PFSK-1 (cell line): ENCODE measurements at regions not wholly inside any gene's neighbourhood (a gene's known extent, or its start where the extent isn't known, plus 50 kb on each side); places are given as distances from the start of the nearest gene placed in this dataset.

Experiments used
- FOXP2 ChIP-seq: optimal IDR thresholded peaks from 2 replicates; pipeline ENCODE3; 2011; ENCODE audit warnings: borderline replicate concordance, control low read depth, inconsistent platforms; ENCODE audit not compliant: insufficient read depth; ENCODE audit errors: extremely low read length, extremely low read depth
- POLR2AphosphoS5 ChIP-seq: IDR thresholded peaks from 2 replicates; pipeline ENCODE4 v1.6.1; 2012; ENCODE audit warnings: low read depth, mild to moderate bottlenecking, control low read depth, low read length, moderate library complexity
- REST ChIP-seq, 2 experiments: IDR thresholded peaks; 2 replicates each; pipeline versions ENCODE4 v1.6.1 to v1.8.0; 2011 to 2012; ENCODE audit warnings: low read depth in 2 of 2, low read length in 2 of 2, control low read depth in 1 of 2, inconsistent platforms in 1 of 2, mild to moderate bottlenecking in 1 of 2, moderate library complexity in 1 of 2; ENCODE audit not compliant: insufficient read depth in 1 of 2
- SIN3A ChIP-seq: IDR thresholded peaks from 2 replicates; pipeline ENCODE4 v1.6.1; 2012; ENCODE audit warnings: mild to moderate bottlenecking, low read length, moderate library complexity, borderline replicate concordance; ENCODE audit not compliant: insufficient read depth
- TAF1 ChIP-seq: IDR thresholded peaks from 2 replicates; pipeline ENCODE4 v1.6.1; 2012; ENCODE audit warnings: low read length, control low read depth, borderline replicate concordance; ENCODE audit not compliant: insufficient read depth

DNA sequence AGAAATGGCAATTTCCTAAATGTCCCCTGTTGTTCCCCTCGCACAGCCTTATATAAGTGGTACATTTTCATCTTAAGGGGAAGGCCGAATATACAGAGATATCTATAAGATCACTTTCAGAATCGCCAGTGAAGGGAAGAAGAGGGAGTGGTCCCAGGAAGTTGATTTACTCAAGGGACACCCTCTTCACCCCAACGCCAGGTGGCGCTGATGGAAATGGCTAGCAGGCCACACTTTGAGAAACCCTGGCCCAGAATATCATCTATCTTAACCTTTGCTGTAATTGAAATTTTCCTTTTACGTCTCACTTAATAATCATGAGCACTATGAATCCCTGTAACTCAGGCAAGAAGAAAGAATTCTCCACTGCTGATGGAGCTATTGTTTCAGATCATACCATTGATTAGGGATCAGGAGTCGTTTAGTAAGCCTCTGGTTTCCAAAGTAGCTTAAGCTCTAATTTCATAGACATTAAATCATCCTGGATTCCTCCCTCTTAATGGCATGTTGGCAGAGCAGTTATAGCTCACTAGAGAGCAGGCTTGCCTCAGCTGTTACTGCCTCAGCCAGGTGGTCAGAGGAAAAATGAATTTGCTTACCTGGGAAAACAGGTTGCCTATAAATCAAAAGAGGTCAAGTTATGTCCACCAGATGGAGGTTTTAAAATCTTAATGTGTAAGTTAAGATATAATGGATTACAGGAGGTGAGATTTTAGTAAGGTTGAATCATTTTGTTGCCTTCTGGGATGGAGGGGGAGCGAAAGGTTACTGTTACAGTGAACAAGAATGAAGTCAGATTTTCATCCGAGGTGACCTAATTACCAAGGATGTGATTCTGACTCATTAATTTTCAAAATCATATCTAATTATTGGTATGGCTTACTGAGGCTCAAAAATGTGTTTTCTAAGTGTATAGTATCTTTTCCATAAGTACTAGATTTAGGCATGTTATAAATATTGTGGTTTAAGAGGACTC lies 941.2 kb upstream of the TENM3 start:
- TF ChIP-seq REST (IDR thresholded peaks at IDR 0.05; ENCODE audit: insufficient read depth in 1 of 2, low read depth in 2 of 2, low read length in 2 of 2) (no peak), FOXP2 (no peak), POLR2AphosphoS5 (no peak), SIN3A (no peak), TAF1 (no peak)

DNA sequence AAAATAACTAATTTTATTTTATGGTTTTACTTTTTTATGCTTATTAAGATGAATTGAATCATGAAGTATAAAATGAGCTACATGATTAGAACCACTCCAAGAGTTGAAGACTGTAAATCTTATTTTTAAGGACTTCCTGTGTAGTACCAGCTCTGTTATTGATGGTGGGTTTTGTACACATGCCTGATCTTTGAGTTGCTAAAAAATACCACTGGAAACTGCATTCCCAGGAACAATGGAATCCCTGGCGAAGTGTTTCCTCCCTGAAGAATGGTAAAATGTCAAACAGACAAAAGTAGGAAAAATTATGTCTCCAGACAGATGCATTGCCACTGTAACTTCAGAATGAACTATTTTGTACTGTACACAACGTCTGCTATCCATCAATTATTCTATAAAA lies 935.4 kb upstream of the TENM3 start:
- TF ChIP-seq SIN3A: no peak
- no peak for TF ChIP-seq TAF1
- no peak for TF ChIP-seq FOXP2
- TF ChIP-seq REST (IDR thresholded peaks at IDR 0.05; ENCODE audit: insufficient read depth in 1 of 2, low read depth in 2 of 2, low read length in 2 of 2): no peak
- no peak for TF ChIP-seq POLR2AphosphoS5

DNA sequence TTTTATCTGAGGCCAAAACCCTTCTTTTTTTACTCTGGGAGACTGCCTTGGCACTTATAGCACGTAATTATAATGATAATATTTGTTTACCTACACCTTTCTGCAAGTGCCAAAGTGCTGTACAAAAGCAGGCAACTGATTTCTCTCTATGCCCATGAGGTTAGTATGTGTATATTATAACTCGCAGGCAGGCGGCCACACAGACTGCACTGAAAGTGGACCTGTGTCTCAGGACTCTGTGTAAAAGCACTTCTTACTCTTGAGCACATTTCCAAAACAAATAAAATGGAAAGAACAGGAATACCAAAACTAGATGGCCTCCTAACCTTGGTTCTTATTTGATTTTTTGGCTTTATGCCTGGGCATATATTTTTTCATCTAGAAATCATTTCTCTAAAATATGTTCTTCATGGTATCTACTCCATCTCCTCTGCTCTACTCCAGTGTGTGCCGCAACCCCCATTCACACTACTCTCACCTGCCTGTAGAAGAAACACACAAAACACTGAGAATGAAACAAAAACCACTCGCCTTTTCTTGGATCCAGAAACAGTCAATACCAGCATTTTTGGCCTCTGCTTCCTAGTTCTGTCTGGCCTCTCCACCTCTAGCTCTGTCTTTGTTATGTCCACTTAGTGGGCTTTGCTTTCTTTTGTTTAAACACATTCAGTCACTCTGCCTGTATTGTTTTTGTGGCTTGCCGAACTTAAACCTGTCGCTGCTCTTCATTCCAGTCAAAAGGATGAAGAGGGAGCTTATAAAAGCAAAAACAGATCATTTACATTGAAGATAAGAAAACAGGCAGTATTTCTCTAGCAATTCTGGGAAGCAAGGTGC lies 934.5 kb upstream of the TENM3 start:
- no peak for TF ChIP-seq POLR2AphosphoS5
- no peak for TF ChIP-seq SIN3A
- no peak for TF ChIP-seq FOXP2
- TF ChIP-seq TAF1: no peak
- no peak for TF ChIP-seq REST (IDR thresholded peaks at IDR 0.05; ENCODE audit: insufficient read depth in 1 of 2, low read depth in 2 of 2, low read length in 2 of 2)

- no peak for TF ChIP-seq FOXP2
- no peak for TF ChIP-seq REST (IDR thresholded peaks at IDR 0.05; ENCODE audit: insufficient read depth in 1 of 2, low read depth in 2 of 2, low read length in 2 of 2)
- TF ChIP-seq POLR2AphosphoS5: no peak
- no peak for TF ChIP-seq TAF1
- TF ChIP-seq SIN3A: no peak
Measured at GRCh38 chr4:181312066-181312465, 931.1 kb upstream of the TENM3 start.
